Mammary epithelial cell (primary cell): ENCODE measurements at regions not wholly inside any gene's neighbourhood (a gene's known extent, or its start where the extent isn't known, plus 50 kb on each side); places are given as distances from the start of the nearest gene placed in this dataset.

Source experiments
- CTCF ChIP-seq, 2 donors: IDR thresholded peaks in 1 of 2; conservative IDR thresholded peaks in 1 of 2; 2 replicates each; pipeline ENCODE4 v1.5.1; 2011 to 2012; ENCODE audit warnings: inconsistent platforms in 2 of 2, low read length in 2 of 2, mild to moderate bottlenecking in 2 of 2, control low read depth in 1 of 2, low read depth in 1 of 2; ENCODE audit not compliant: insufficient read depth in 1 of 2; ENCODE audit errors: extremely low read depth in 1 of 2
- EZH2 ChIP-seq: IDR thresholded peaks from 2 replicates; pipeline ENCODE4 v1.6.1; 2012; ENCODE audit warnings: low read length, inconsistent platforms, borderline replicate concordance

- no peak for TF ChIP-seq CTCF (conservative IDR thresholded peaks at IDR 0.05 in 1 of 2, IDR thresholded peaks at IDR 0.05 in 1 of 2; ENCODE audit: extremely low read depth in 1 of 2, insufficient read depth in 1 of 2, low read depth in 1 of 2, low read length in 2 of 2)
- TF ChIP-seq EZH2: no peak
Measured at GRCh38 chr1:81109038-81109437, 691.7 kb upstream of the ADGRL2 start.
